HAP-1 (cell line): ENCODE measurements at regions not wholly inside any gene's neighbourhood (a gene's known extent, or its start where the extent isn't known, plus 50 kb on each side); places are given as distances from the start of the nearest gene placed in this dataset.

Experiments
- DNase-seq, 2 experiments: peaks; one replicate each; pipeline ENCODE4 v3.0.0-alpha.2; 2016 to 2020; ENCODE audit warnings: low spot score in 2 of 2
- H3K27me3 ChIP-seq: fragments of 250-450 bp; sonication (Bioruptor Pico); 2 replicates; pipeline ENCODE4 v1.5.1; 2020; ENCODE audit warnings: low read depth, mild to moderate bottlenecking, moderate library complexity
- H3K36me3 ChIP-seq: fragments of 250-450 bp; sonication (Bioruptor Pico); replicated peaks from 2 replicates; pipeline ENCODE4 v1.5.1; 2020; ENCODE audit warnings: mild to moderate bottlenecking
- H3K4me1 ChIP-seq: fragments of 250-450 bp; sonication (Bioruptor Pico); 2 replicates; pipeline ENCODE4 v1.5.1; 2020; ENCODE audit warnings: mild to moderate bottlenecking
- H3K4me3 ChIP-seq: fragments of 250-450 bp; sonication (Bioruptor Pico); 2 replicates; pipeline ENCODE4 v1.5.1; 2020; ENCODE audit warnings: mild to moderate bottlenecking, moderate library complexity
- H3K9me3 ChIP-seq: fragments of 250-450 bp; sonication (Bioruptor Pico); 2 replicates; pipeline ENCODE4 v1.5.1; 2020; ENCODE audit warnings: mild to moderate bottlenecking, moderate library complexity
- in situ Hi-C: fragments of 300-500 bp; cut with MboI; formaldehyde crosslinking; loops from 3 replicates; pipeline ENCODE4 v1.14.3; 2020; ENCODE audit warnings: low sequenced_read_pairs, inconsistent platforms, mixed read lengths

DNA sequence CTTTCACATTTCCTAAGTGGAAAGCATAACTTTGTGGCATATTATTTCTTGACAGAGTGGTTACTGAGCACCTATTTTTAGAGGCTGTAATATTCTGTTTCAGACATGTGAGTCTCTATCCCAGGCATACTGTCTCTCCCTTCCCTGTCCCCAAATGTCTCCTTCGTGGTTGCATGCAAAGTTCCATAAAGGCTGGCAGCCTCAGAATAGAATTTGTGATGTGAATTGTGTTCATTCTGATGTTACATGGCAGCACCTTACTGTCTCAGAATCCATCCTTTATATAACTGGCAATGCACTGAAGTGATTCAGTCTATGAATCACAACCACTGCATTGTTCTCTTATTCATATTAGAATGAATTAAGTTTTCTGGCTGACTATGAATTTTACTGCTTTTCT is 89.0 kb upstream of the SLC7A1 start:
- H3K4me1 ChIP-seq, result no peaks in the 10 kb centered on the region
- H3K4me3 ChIP-seq, result no peak overlapping the region
- no peaks in the 10 kb centered on the region; the same call in 1 of the 2 replicates for H3K9me3 ChIP-seq
- in situ Hi-C loops, result no loop called here
- H3K36me3 ChIP-seq, result no peaks in the 10 kb centered on the region
- DNase-seq, result no peak
- no peaks in the 10 kb centered on the region for H3K27me3 ChIP-seq

- Histone ChIP-seq H3K4me3 (no peak overlapping the region), H3K9me3 (no peaks in the 10 kb centered on the region; the same call in 1 of the 2 replicates), H3K4me1 (no peaks in the 10 kb centered on the region), H3K27me3 (no peaks in the 10 kb centered on the region), H3K36me3 (no peaks in the 10 kb centered on the region)
- in situ Hi-C loops, result no loop called here
- no peak for DNase-seq
Measured at GRCh38 chr13:29683041-29683440, 87.6 kb upstream of the SLC7A1 start.

GRCh38 chr13:29681864-29682263 is 86.4 kb upstream of the SLC7A1 start:
- Histone ChIP-seq H3K4me1 (no peaks in the 10 kb centered on the region), H3K9me3 (no peaks in the 10 kb centered on the region; the same call in 1 of the 2 replicates), H3K27me3 (no peaks in the 10 kb centered on the region), H3K4me3 (no peak overlapping the region), H3K36me3 (no peaks in the 10 kb centered on the region)
- in situ Hi-C loops, result no loop called here
- no peak for DNase-seq

DNA sequence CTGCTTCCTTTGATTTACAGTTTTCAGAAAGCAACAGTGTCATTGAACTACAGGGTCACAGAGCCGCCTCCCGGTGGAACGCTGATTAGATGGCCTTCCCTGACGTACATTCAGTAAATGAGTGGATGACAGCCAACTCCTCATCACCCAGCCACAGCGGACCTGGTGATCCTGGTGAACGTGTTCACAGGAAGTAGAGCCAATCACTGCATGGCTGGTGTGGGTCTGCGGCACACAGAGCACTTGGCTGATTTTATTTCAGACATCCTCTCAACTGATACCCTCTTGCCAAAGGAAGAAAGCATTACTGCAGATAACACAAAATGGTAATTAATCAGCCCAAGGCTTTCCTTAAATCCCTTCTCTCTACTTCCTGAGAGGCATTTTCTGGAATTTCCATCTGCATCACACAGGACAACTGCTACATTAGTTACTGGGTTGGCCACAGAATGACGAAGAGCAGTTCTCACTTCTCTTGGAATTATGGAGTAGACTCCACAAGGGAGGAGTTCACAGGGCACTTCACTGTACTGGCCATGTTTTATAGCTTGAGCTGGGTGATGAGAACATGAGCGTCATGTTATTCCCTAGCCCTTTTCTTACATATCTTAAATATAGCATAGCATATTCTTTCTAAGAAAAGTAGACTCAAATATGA is 84.0 kb upstream of the SLC7A1 start:
- no peaks in the 10 kb centered on the region for H3K27me3 ChIP-seq
- no peak overlapping the region for H3K4me3 ChIP-seq
- no peaks in the 10 kb centered on the region; the same call in 1 of the 2 replicates for H3K9me3 ChIP-seq
- H3K36me3 ChIP-seq, result no peaks in the 10 kb centered on the region
- no peaks in the 10 kb centered on the region for H3K4me1 ChIP-seq
- in situ Hi-C loops, result no loop called here
- DNase-seq, result no peak

DNA sequence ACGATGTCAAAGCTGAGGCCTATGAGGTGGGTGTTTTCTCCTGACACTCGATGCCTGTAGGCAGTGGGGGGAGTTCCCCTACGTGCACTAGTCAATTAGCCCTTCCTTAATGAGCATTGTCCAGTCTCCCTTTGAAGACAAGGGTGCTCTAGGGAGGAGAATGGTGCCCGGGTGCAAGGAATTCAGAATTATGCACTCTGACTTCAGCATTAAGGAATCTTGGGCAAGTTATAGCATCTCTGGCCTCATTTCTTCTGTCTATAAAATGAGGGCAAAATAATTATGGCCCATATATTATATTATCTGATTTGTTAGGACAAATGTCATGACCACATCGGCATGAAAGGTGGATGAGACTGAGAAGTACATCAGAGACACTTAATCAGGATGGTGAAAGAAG is 82.1 kb upstream of the SLC7A1 start:
- H3K4me1 ChIP-seq, result no peaks in the 10 kb centered on the region
- H3K36me3 ChIP-seq, result no peaks in the 10 kb centered on the region
- no peaks in the 10 kb centered on the region for H3K9me3 ChIP-seq
- DNase-seq, result no peak
- in situ Hi-C loops, result no loop called here
- H3K4me3 ChIP-seq, result no peak overlapping the region
- H3K27me3 ChIP-seq, result no peaks in the 10 kb centered on the region

DNA sequence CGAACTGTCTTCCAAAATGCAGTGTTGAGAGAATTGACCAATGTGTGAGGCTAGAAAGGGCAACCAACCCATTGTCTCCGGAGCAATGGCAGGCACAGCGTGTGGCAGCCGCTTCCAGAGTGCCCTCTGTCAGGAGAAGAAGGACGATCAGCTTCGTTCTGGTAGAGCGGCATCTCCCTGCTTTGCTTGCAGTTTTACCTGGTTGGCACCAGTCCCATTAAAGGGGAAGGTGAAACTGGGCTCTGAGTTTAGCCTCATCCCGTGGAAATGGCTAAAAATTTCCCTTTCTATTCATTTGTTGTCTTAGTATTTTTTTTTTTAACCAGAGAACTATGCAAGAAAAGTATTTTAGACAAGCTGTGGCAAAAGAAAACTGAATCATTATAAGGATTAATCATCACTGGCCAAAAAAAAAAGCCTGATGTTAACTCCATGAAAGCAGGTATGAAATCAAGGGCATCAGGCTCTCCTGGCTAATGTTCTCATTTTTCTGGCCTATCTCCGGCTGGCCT is 81.5 kb upstream of the SLC7A1 start:
- Histone ChIP-seq H3K36me3 (no peaks in the 10 kb centered on the region), H3K4me3 (no peak overlapping the region), H3K27me3 (no peaks in the 10 kb centered on the region), H3K9me3 (no peaks in the 10 kb centered on the region), H3K4me1 (no peaks in the 10 kb centered on the region)
- no peak for DNase-seq
- in situ Hi-C loops, result no loop called here

- no peaks in the 10 kb centered on the region for H3K4me1 ChIP-seq
- no peak for DNase-seq
- H3K4me3 ChIP-seq, result no peak overlapping the region
- in situ Hi-C loops, result no loop called here
- H3K27me3 ChIP-seq, result no peaks in the 10 kb centered on the region
- no peaks in the 10 kb centered on the region for H3K36me3 ChIP-seq
- H3K9me3 ChIP-seq, result no peaks in the 10 kb centered on the region
Measured at GRCh38 chr13:29676535-29676934, 81.0 kb upstream of the SLC7A1 start.

GRCh38 chr13:29674532-29674931 is 79.0 kb upstream of the SLC7A1 start:
- Histone ChIP-seq H3K4me3 (no peak overlapping the region), H3K9me3 (no peaks in the 10 kb centered on the region), H3K4me1 (no peaks in the 10 kb centered on the region), H3K36me3 (no peaks in the 10 kb centered on the region), H3K27me3 (no peaks in the 10 kb centered on the region)
- in situ Hi-C loops, result no loop called here
- no peak for DNase-seq

GRCh38 chr13:29664591-29664990 is 69.1 kb upstream of the SLC7A1 start:
- no peaks in the 10 kb centered on the region for H3K9me3 ChIP-seq
- no peaks in the 10 kb centered on the region for H3K36me3 ChIP-seq
- no peaks in the 10 kb centered on the region for H3K4me1 ChIP-seq
- DNase-seq, result no peak
- no peaks in the 10 kb centered on the region; the same call in 1 of the 2 replicates for H3K27me3 ChIP-seq
- no peak overlapping the region for H3K4me3 ChIP-seq
- in situ Hi-C loops, result no loop called here

DNA sequence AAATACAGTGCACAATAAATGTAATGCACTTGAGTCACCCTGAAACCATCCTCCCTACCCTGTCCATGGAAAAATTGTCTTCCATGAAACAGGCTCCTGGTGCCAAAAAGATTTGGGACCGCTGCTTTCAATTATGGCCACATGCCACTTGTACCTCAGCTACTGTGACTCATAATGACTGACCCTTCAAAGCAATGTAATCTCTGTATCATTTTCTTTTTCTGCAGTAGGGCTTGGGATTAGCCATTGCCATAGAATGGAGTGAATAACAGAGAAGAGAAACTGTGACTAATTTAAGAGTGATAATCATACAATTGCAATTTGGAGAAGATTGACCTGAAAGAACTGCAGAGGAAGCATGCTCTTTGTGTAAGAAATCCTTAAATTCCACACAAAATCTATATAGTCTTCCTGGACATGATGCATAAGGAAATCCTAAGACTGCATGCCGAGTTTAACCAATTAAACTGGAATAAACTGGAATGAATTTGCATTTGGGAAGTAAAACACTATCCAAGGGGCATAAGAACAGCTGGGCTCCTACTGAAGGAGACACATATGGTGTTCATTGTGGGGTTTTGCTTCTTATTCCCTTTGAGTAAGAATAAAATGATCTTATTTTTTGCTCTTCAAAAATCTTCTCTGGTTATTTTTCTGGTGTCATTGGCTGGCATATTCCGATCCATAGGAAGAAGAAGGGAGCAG is 59.5 kb upstream of the SLC7A1 start:
- in situ Hi-C loops, result no loop called here
- no peak for DNase-seq
- Histone ChIP-seq H3K36me3 (no peaks in the 10 kb centered on the region), H3K27me3 (no peaks in the 10 kb centered on the region), H3K9me3 (no peaks in the 10 kb centered on the region), H3K4me1 (no peaks in the 10 kb centered on the region), H3K4me3 (no peak overlapping the region)

DNA sequence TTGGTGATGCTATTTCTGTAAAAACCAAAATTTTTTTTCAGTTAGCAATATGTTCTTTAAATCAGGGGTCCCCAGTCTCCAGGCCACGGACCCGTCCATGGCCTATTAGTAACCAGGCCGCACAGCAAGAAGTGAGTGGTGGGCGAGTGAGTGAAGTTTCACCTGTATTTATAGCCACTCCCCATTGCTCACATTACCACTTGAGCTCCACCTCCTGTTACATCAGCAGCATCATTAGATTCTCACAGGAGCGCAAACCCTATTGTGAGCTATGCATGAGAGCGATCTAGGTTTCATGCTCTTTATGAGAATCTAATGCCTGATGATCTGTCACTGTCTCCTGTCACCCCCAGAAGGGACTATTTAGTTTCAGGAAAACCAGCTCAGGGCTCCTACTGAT is 58.9 kb upstream of the SLC7A1 start:
- no peaks in the 10 kb centered on the region for H3K36me3 ChIP-seq
- no peaks in the 10 kb centered on the region for H3K9me3 ChIP-seq
- no peak overlapping the region for H3K4me3 ChIP-seq
- in situ Hi-C loops, result no loop called here
- no peaks in the 10 kb centered on the region for H3K4me1 ChIP-seq
- H3K27me3 ChIP-seq, result no peaks in the 10 kb centered on the region
- no peak for DNase-seq

GRCh38 chr13:29648760-29649159 is 53.3 kb upstream of the SLC7A1 start:
- in situ Hi-C loops, result no loop called here
- Histone ChIP-seq H3K4me3 (no peak overlapping the region), H3K36me3 (no peaks in the 10 kb centered on the region), H3K27me3 (0 out of 2 replicates have a peak, but pooled peaks cover 2% of the 10 kb centered on the region), H3K4me1 (no peaks in the 10 kb centered on the region), H3K9me3 (no peaks in the 10 kb centered on the region; the same call in 1 of the 2 replicates)
- no peak for DNase-seq
